ENCODE measurements at regions not wholly inside any gene's neighbourhood (a gene's known extent, or its start where the extent isn't known, plus 50 kb on each side); places are given as distances from the start of the nearest gene placed in this dataset.

- DNase-seq, result no peak
Measured at GRCh38 chr20:11436113-11436905, 481.4 kb upstream of the BTBD3 start.

DNA sequence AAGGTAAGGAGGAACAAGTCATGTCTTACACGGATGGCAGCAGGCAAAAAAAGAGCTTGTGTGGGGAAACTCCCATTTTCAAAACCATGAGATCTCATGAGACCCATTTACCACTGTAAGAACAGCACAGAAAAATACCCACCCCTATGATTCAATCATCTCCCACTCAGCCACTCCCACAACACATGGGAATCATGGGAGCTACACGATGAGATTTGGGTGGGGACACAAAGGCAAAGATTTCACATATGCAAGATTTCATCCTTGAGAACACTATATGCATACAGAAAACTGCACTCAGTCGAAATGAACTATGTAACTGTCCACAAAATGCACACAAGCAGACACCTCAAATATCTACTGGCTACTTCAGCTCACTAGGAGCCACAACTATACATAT is 480.6 kb upstream of the BTBD3 start:
- no peak for DNase-seq

GRCh38 chr20:11437611-11438380 is 479.9 kb upstream of the BTBD3 start:
- DNase-seq, result no peak

GRCh38 chr20:11438412-11438811 is 479.3 kb upstream of the BTBD3 start:
- no peak for DNase-seq

GRCh38 chr20:11443382-11444119 is 474.1 kb upstream of the BTBD3 start:
- no peak for DNase-seq

DNA sequence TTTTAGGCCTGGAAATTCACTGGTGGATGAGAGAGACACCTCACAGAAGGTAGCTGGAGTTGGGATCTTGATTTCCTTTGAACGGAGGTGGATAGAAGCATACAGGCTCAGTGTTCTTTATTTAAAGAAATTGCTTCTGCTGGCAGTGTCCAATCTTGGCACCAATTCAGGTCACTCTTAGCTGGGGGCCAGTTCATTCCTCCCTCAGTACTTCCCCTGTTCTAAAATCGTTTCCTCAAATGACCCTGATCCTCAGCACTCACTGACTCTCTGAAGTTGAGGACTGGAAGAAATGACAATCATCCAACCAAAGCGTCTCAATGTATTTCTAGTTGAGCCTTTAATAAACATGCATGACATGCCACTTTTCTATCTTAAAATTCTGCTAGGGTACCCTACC is 472.5 kb upstream of the BTBD3 start:
- DNase-seq, result no peak

- DNase-seq, result no peak
Measured at GRCh38 chr20:11445891-11446290, 471.8 kb upstream of the BTBD3 start.

DNA sequence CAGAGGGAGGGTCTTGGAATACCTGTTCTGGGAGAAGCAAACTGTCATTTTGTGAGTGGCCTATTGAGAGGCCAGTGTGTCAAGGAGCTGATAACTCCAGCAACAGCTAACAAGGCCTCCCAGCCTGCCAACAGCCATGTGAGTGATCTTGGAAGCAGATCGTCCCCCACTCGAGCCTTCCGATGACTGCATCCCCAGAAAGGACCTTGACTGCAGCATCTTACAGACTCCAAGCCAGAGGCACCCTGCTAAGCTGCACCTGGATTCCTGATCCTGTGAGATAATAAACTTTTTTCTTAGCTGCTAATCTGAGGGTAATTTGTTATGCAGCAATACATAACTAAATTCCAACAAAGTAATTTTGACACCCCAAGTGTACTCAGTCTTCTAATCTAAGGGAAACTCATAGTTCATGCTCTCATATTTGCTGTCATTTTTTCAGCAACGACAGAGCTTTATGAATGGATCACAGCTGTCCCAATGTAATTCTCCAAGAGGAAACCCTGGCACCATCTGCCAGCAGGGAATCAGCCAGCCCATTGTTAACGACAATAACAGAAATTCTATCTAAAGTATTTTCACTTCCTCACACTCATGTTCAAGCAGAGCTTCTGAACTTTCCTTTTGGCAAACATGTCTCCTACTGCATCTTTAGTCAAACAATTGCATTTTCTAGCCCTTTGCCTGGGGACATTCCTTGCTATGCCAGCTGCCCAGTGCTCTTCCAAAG is 470.2 kb upstream of the BTBD3 start:
- DNase-seq, result no peak

DNA sequence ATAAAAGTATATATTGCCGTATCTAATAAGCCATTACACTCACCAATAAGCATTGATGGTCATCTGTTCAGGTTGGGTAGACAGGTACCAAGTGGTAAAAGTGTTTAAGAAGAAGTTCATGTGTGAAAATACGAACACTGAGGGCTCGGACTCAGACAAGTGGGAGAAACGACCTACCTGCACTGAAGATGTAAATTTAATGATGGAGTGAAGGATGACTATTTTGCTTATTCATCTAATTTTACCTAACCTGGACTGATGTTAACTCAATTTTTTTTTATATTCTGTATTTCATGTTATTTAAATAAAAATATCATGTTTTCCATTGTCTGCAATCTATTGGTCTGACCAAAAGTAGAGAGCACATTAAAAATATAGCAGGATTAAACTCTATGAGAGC is 469.1 kb upstream of the BTBD3 start:
- DNase-seq, result no peak

GRCh38 chr20:11451793-11452291 is 465.9 kb upstream of the BTBD3 start:
- DNase-seq, result no peak

- no peak for DNase-seq
Measured at GRCh38 chr20:11452326-11452725, 465.4 kb upstream of the BTBD3 start.

GRCh38 chr20:11453430-11453829 is 464.3 kb upstream of the BTBD3 start:
- no peak for DNase-seq

DNA sequence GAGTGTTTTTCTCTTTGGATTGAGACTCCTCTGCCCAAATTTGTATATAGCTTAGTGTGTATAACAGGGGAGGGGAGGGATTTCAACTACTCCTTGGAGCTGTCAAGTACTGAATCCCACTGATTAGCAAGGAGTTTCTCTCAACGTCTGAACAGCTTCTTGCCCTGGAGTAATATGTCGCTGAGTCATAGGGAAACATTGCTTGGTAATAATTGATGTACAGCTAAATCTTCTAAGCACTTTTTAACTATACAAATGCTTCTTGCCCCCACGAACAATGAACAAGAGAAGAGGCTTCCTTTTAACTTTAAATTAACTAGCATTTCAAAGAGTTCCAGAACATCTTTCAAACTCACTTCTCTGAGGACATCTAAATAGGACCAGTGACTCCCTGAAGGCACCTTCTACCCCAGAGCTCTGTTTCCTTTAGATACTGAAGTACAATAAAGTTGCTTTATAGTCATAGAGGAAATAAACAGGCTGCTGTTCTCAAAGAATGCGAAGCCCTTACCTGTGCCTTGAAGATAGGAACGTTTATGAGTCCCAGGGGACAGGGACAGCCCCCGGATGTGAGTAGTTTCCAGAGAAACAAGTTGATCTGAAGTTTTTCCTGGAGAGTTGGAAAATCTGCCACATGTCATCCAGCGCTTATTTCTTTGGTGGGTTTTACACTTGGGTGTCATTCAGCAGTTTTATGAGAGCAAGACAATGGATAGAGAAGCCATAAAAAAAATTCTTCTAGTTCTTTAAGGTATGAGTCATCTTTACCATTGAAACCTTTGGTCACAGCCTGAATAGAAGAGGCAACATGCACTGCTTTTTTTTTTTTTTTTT is 462.5 kb upstream of the BTBD3 start:
- no peak for DNase-seq

DNA sequence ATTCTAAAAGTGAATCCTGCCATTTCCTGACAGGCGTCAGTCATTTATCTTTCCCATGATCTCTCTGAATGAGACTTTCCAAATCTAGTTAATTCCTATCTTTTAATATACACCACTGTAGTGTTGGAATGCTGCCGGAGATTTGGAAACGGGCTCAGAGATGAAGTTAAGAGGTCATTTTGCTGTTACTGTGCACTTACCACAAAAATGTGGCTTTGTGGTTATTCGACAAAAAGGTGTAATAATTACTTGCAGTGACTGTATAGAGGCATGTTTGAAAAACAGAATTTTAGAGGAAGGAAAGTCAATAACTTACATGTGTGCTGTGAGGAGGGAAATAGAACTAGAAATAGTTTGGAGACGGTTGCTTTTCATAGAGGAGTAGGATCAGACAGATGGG is 460.2 kb upstream of the BTBD3 start:
- no peak for DNase-seq

- DNase-seq, result no peak
Measured at GRCh38 chr20:11459090-11459890, 458.4 kb upstream of the BTBD3 start.

DNA sequence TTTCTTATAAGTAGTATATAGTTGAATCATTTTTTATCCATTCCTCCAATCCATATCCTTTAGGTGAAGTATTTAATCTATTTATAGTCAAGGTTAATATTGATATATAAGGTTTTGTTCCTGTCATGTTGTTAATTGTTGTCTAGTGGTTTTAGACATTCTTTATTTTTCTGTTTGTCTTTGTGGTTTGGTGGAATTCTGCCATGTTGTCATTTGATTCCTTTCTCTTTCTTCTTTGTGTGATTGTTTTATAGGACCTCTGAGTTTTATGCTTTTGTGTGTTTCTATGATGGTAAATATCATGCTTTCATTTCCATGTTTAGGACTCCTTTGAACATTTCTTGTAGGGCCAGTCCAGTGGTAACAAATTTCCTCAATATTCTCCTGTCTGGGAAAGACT is 450.3 kb upstream of the BTBD3 start:
- DNase-seq, result no peak

GRCh38 chr20:11468880-11469279 is 448.8 kb upstream of the BTBD3 start:
- no peak for DNase-seq

DNA sequence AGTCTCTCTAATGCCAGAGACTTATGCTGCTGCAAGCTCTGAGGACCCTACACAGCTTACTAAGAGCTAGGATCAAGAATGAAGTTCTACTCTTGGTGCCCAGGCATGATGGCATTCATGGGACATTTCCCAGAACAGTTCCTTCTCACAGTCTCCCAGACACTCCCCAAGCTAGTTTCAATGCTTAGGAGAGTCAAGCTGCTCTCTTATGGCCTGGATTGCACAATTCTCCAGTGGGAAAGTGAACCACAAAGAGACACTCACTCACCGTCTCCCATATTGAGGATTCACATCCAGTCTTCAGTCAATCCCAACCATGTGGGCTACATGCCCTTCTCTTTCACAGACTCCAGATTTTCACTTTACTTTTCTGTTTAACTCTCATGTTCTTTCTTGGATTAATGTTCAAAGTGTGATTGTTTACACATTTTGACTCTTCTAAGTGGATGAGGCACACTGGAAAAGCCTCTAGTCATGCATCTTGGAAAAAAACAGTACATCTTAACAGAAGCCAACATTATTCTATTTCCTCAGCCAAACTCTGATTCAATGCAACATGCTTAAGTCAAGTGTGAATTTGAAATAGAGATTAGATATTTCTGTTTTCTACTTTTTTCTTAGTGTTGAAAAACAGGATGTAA is 447.8 kb upstream of the BTBD3 start:
- DNase-seq, result no peak

DNA sequence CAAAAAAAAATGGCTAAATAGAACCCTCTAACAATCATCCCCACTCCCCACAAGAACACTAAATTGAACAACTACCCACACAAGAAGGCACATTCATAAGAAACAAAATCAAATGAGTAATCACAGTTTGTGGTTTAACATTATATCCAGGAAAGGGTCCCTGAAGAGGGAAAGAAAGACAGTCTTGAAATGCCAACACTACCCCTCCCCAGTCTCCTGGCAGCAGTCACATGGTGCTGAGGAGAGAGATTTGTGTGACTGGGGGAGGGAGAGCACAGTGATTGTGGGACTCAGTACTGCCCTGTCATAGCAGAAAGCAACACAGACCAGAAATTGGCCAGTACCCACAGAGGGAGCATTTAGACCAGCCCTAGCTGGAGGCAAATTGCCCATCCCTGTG is 443.7 kb upstream of the BTBD3 start:
- DNase-seq, result no peak

DNA sequence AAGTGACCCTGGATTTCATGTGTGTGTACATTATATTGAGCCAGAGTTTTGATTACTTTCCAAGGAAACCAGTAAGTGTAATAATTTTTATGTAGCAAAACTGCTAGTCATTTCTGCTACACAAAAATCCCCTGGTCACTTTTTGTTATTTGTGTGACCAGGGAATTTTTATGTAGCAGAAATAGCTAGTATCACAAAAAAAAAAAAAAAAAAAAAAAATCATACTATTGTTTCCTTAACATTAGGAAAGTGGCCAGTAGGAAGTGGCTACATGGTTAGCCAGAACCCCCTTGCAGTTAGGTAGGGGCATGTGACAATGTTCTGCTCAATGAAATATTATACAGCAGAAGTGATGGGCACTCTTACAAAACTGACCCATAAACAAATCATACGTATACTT is 434.0 kb upstream of the BTBD3 start:
- DNase-seq, result no peak

DNA sequence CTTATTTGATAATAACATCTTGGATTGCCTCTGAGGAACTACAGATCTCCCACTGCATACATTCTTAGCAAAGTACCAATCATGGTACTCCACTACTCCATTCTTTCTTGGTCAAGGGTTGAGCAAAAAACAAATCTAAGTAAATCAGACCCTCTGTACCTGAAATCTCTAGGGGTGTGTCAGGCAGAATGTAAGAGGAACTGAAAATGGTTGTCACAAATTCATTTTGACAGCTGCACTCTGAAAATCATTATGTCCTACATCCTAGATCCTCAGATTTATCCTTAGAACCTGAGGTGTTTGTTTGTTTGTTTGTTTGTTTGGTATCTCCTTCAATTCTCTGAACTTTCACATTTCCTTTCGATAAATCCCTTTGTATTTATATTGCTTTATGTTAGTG is 433.2 kb upstream of the BTBD3 start:
- DNase-seq, result no peak
